ENCODE measurements at regions not wholly inside any gene's neighbourhood (a gene's known extent, or its start where the extent isn't known, plus 50 kb on each side); places are given as distances from the start of the nearest gene placed in this dataset.

DNA sequence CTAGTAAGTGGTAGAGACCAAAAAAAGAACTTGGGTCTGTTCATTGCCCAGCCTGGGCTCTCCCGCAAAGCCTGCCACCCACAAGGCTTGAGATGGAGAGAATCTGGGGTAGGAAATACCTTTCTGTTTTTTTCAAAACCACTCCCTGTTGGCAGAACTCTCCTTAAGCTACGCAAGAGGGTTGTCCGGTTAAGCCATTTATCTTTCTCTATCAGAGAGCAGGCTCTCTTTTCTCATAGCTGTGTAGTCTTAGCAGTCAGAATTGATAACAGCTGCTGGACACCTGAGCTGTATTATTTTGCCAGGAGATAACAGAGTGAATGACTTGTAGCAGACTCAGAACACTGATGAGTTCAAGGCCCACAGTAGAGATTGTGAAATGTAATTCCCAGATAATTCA, 1088.1 kb downstream of the TSN start:
- Histone ChIP-seq H3K27ac (no peak overlapping the region), H3K27me3 (no peaks in the 10 kb centered on the region), H3K4me1 (peaks cover 0 to 2% (median 0%) of the 10 kb centered on the region in 3 donors), H3K4me3 (no peak overlapping the region), H3K36me3 (no peaks in the 10 kb centered on the region), H3K9me3 (no peaks in the 10 kb centered on the region)
- peak; percentile 37 to 87 (median 66) for ATAC-seq
- no peak for FAIRE-seq
- TF ChIP-seq, protein P1, sequence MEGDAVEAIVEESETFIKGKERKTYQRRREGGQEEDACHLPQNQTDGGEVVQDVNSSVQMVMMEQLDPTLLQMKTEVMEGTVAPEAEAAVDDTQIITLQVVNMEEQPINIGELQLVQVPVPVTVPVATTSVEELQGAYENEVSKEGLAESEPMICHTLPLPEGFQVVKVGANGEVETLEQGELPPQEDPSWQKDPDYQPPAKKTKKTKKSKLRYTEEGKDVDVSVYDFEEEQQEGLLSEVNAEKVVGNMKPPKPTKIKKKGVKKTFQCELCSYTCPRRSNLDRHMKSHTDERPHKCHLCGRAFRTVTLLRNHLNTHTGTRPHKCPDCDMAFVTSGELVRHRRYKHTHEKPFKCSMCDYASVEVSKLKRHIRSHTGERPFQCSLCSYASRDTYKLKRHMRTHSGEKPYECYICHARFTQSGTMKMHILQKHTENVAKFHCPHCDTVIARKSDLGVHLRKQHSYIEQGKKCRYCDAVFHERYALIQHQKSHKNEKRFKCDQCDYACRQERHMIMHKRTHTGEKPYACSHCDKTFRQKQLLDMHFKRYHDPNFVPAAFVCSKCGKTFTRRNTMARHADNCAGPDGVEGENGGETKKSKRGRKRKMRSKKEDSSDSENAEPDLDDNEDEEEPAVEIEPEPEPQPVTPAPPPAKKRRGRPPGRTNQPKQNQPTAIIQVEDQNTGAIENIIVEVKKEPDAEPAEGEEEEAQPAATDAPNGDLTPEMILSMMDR (IDR thresholded peaks at IDR 0.05): no peak
- 15 to 23% methylated on average over 3 of the region's 3 CpGs for WGBS, 2 donors
- intact Hi-C loops (cut with DNase I): no loop called here
- peak in 1 of 6 donors; percentile 5 for DNase-seq

DNA sequence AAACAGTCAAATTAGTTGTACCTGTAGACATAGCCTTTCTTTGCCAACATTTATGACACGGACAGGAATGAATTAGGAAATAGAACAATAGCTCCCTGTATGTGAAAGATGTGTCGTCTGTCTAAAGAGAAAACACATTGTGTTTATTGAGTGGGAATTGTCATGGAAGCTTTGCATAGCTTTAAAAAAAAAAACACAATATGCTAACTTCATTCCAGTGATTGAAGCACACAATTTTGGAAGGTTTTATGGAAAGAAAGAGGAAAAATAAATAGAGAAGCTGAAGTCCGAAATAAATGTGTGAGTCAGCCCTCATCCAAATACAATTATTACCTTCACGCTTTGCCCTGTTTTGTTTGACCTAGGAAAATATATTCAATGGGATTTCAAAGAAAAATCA, 1095.7 kb downstream of the TSN start:
- H3K9me3 ChIP-seq: no peaks in the 10 kb centered on the region
- intact Hi-C loops (cut with DNase I): no loop called here
- DNase-seq (no peak), ATAC-seq (no peak), FAIRE-seq (no peak)
- 42 to 44% methylated on average over 4 of the region's 4 CpGs for WGBS, 2 donors
- H3K27ac ChIP-seq: no peak overlapping the region
- H3K4me3 ChIP-seq: no peak overlapping the region
- TF ChIP-seq, protein P1 (IDR thresholded peaks at IDR 0.05): no peak
- H3K4me1 ChIP-seq: no peaks in the 10 kb centered on the region
- no peaks in the 10 kb centered on the region for H3K36me3 ChIP-seq
- no peaks in the 10 kb centered on the region for H3K27me3 ChIP-seq

DNA sequence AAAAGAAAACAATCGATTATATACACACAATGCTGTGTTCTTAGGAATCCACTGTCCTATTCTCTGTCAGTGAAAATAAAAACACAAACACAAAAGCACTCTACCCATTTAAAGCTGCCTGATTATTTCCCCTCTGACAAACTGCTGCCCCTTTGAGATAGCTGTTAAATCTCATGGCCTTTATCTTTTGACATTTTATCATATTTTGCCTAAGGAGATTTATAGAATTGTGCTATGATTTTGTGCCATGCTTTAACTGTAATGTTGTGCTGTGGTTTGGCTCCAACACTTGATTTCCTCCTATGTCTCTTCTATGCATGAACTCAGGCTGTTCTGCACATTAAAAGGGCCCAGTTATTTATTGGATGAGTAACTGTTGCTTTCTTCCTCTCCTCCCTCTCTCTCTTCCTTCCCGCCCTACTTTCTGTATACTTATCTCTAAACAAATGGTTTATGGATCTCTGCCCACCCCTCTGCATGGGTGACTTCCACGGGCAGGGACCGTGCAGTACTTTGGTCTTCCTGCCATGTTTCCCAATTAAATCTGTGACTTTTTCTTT, 1096.6 kb downstream of the TSN start:
- H3K27me3 ChIP-seq: no peaks in the 10 kb centered on the region
- no peaks in the 10 kb centered on the region for H3K36me3 ChIP-seq
- DNase-seq (no peak), FAIRE-seq (no peak), ATAC-seq (no peak)
- no peaks in the 10 kb centered on the region for H3K9me3 ChIP-seq
- no peak overlapping the region for H3K27ac ChIP-seq
- H3K4me3 ChIP-seq: no peak overlapping the region
- no peaks in the 10 kb centered on the region for H3K4me1 ChIP-seq
- 49 to 69% methylated on average over 4 of the region's 4 CpGs for WGBS, 2 donors
- intact Hi-C loops (cut with DNase I): no loop called here
- TF ChIP-seq, protein P1 (IDR thresholded peaks at IDR 0.05): no peak

DNA sequence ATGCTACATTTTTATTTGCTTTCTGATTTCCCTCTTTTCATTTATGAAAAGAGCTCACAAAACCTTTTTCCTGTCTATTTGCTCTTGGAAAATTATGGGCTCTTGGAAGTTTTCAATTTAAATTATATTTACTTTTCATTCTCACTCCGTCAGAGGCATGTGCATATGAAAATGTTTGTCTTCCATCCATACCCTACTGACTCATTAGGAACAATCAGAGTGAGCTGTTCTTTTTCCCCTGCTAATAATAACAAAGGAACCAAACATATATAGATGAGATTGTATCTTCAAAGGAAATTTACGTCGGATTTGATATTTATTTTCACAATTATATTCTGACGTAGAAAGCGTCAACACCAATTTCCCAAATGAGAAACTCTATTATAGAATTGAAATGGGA, 1101.2 kb downstream of the TSN start:
- H3K4me1 ChIP-seq: no peaks in the 10 kb centered on the region
- H3K9me3 ChIP-seq: no peaks in the 10 kb centered on the region
- intact Hi-C loops (cut with DNase I): no loop called here
- no peak overlapping the region for H3K4me3 ChIP-seq
- TF ChIP-seq, protein P1 (IDR thresholded peaks at IDR 0.05): no peak
- WGBS, 2 donors: 66 to 72% methylated on average over 5 of the region's 5 CpGs
- DNase-seq (no peak), ATAC-seq (no peak), FAIRE-seq (no peak)
- H3K27me3 ChIP-seq: no peaks in the 10 kb centered on the region
- no peaks in the 10 kb centered on the region for H3K36me3 ChIP-seq
- H3K27ac ChIP-seq: no peak overlapping the region

DNA sequence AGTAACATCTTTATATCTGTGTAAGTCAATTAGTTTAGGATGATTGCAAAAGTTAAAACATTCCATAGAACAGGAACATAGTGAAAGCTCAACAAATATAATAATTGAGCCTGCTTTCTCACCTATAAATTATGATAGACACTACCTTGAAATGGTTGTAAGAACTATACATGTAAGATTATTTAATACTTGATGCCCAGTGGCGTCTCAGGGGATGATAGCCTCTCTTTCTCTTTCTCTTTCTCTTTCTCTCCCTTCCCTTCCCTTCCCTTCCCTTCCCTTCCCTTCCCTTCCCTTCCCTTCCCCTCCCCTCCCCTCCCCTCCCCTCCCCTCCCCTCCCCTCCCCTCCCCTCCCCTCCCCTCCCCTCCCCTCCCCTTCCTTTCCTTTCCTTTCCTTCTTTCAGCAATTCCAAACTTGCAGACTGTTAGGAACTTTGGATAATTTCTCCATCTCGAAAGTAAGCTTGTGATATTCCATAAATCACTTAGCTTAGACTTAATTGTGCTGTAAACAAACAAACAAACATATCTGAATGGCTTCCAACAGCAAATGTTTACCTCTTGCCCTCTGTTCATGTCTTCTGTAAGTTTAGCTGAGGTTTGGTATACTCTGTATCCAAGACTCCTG, 1102.7 kb downstream of the TSN start:
- intact Hi-C loops (cut with DNase I): no loop called here
- ATAC-seq: no peak
- Histone ChIP-seq H3K27ac (no peak overlapping the region), H3K4me1 (no peaks in the 10 kb centered on the region), H3K36me3 (no peaks in the 10 kb centered on the region), H3K9me3 (no peaks in the 10 kb centered on the region), H3K4me3 (no peak overlapping the region), H3K27me3 (no peaks in the 10 kb centered on the region)
- FAIRE-seq: no peak
- no peak for DNase-seq
- TF ChIP-seq, protein P1 (IDR thresholded peaks at IDR 0.05): no peak
- WGBS, 2 donors: 49 to 63% methylated on average over 2 of the region's 2 CpGs
